ENCODE measurements at regions not wholly inside any gene's neighbourhood (a gene's known extent, or its start where the extent isn't known, plus 50 kb on each side); places are given as distances from the start of the nearest gene placed in this dataset.

- Histone ChIP-seq H3K36me3 (ENCODE audit: control insufficient read depth, insufficient read depth, low read length) (no peaks in the 10 kb centered on the region), H3K27me3 (replicated peaks; ENCODE audit: control insufficient read depth, insufficient read depth, low read length) (peaks cover 1% of the 10 kb centered on the region), H3K4me3 (replicated peaks; ENCODE audit: low read depth, low read length) (no peak overlapping the region)
- DNase-seq (ENCODE audit: extremely low read depth, insufficient read length), result no peak
- no peak for TF ChIP-seq CTCF (IDR thresholded peaks at IDR 0.05; ENCODE audit: insufficient read depth, low read length, poor library complexity, severe bottlenecking)
These were observed 127.5 kb upstream of the CRHR1 start for GRCh38 chr17:45656527-45657181.

GRCh38 chr17:45660474-45660873 is 123.6 kb upstream of the CRHR1 start:
- Histone ChIP-seq H3K4me3 (replicated peaks; ENCODE audit: low read depth, low read length) (no peak overlapping the region), H3K27me3 (replicated peaks; ENCODE audit: control insufficient read depth, insufficient read depth, low read length) (peaks cover 1% of the 10 kb centered on the region), H3K36me3 (ENCODE audit: control insufficient read depth, insufficient read depth, low read length) (no peaks in the 10 kb centered on the region)
- DNase-seq (ENCODE audit: extremely low read depth, insufficient read length), result no peak
- TF ChIP-seq CTCF (IDR thresholded peaks at IDR 0.05; ENCODE audit: insufficient read depth, low read length, poor library complexity, severe bottlenecking), result no peak

- H3K4me3 ChIP-seq (replicated peaks; ENCODE audit: low read depth, low read length), result no peak overlapping the region
- H3K27me3 ChIP-seq (replicated peaks; ENCODE audit: control insufficient read depth, insufficient read depth, low read length), result peaks cover 1% of the 10 kb centered on the region
- no peak for TF ChIP-seq CTCF (IDR thresholded peaks at IDR 0.05; ENCODE audit: insufficient read depth, low read length, poor library complexity, severe bottlenecking)
- DNase-seq (ENCODE audit: extremely low read depth, insufficient read length), result no peak
- H3K36me3 ChIP-seq (ENCODE audit: control insufficient read depth, insufficient read depth, low read length), result no peaks in the 10 kb centered on the region
These were observed 121.7 kb upstream of the CRHR1 start for GRCh38 chr17:45662432-45662831.

GRCh38 chr17:45663772-45664171 is 120.3 kb upstream of the CRHR1 start:
- DNase-seq (ENCODE audit: extremely low read depth, insufficient read length), result no peak
- TF ChIP-seq CTCF (IDR thresholded peaks at IDR 0.05; ENCODE audit: insufficient read depth, low read length, poor library complexity, severe bottlenecking), result no peak
- no peaks in the 10 kb centered on the region for H3K36me3 ChIP-seq (ENCODE audit: control insufficient read depth, insufficient read depth, low read length)
- peaks cover 1% of the 10 kb centered on the region for H3K27me3 ChIP-seq (replicated peaks; ENCODE audit: control insufficient read depth, insufficient read depth, low read length)
- H3K4me3 ChIP-seq (replicated peaks; ENCODE audit: low read depth, low read length), result no peak overlapping the region

- Histone ChIP-seq H3K27me3 (replicated peaks; ENCODE audit: control insufficient read depth, insufficient read depth, low read length) (peaks cover 1% of the 10 kb centered on the region), H3K36me3 (ENCODE audit: control insufficient read depth, insufficient read depth, low read length) (no peaks in the 10 kb centered on the region), H3K4me3 (replicated peaks; ENCODE audit: low read depth, low read length) (no peak overlapping the region)
- no peak for TF ChIP-seq CTCF (IDR thresholded peaks at IDR 0.05; ENCODE audit: insufficient read depth, low read length, poor library complexity, severe bottlenecking)
- DNase-seq (ENCODE audit: extremely low read depth, insufficient read length), result no peak
These were observed 119.2 kb upstream of the CRHR1 start for GRCh38 chr17:45664921-45665320.

Measured in GM06990 (cell line).